ENCODE measurements at regions not wholly inside any gene's neighbourhood (a gene's known extent, or its start where the extent isn't known, plus 50 kb on each side); places are given as distances from the start of the nearest gene placed in this dataset.

DNA sequence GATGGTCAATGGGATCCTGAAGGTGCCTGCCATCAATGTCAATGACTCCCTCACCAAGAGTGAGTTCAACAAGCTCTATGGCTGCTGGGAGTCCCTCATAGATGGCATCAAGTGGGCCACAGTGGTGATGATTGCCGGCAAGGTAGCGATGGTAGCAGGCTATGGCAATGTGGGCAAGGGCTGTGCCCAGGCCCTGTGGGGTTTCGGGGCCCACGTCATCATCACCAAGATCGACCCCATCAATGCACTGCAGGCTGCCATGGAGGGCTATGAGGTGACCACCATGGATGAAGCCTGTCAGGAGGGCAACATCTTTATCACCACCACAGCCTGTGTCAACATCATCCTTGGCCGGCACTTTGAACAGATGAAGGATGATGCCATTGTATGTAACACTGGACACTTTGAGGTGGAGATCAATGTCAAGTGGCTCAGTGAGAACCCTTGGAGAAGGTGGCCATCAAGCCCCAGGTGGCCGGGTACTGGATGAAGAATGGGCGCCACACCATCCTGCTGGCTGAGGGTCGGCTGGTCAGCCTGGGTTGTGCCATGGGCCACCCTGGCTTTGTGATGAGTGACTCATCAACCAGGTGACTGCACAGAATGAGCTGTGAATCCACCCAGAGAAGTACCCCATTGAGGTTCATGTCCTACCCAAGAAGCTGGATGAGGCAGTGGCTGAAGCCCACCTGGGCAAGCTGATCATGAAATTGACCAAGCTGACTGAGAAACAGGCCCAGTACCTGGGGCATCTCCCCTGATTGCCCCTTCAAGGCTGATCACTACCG lies 63.0 kb upstream of the ANTXRL start:
- Histone ChIP-seq H3K4me1 (no peaks in the 10 kb centered on the region), H3K9me3 (no peaks in the 10 kb centered on the region), H3K4me3 (no peak overlapping the region), H3K36me3 (no peaks in the 10 kb centered on the region), H3K27me3 (peaks cover 5% of the 10 kb centered on the region), H3K27ac (no peak overlapping the region)
- WGBS, 2 donors (ENCODE audit: low coverage in 1 of 2): 83 to 100% methylated on average over 1 to 2 of the region's 10 CpGs
- ATAC-seq: no peak
- TF ChIP-seq EP300 (IDR thresholded peaks at IDR 0.05): no peak
- TF ChIP-seq POLR2AphosphoS5 (IDR thresholded peaks at IDR 0.05): no peak
- TF ChIP-seq, protein P1, sequence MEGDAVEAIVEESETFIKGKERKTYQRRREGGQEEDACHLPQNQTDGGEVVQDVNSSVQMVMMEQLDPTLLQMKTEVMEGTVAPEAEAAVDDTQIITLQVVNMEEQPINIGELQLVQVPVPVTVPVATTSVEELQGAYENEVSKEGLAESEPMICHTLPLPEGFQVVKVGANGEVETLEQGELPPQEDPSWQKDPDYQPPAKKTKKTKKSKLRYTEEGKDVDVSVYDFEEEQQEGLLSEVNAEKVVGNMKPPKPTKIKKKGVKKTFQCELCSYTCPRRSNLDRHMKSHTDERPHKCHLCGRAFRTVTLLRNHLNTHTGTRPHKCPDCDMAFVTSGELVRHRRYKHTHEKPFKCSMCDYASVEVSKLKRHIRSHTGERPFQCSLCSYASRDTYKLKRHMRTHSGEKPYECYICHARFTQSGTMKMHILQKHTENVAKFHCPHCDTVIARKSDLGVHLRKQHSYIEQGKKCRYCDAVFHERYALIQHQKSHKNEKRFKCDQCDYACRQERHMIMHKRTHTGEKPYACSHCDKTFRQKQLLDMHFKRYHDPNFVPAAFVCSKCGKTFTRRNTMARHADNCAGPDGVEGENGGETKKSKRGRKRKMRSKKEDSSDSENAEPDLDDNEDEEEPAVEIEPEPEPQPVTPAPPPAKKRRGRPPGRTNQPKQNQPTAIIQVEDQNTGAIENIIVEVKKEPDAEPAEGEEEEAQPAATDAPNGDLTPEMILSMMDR (IDR thresholded peaks at IDR 0.05): no peak
- TF ChIP-seq POLR2A (IDR thresholded peaks at IDR 0.05): no peak

DNA sequence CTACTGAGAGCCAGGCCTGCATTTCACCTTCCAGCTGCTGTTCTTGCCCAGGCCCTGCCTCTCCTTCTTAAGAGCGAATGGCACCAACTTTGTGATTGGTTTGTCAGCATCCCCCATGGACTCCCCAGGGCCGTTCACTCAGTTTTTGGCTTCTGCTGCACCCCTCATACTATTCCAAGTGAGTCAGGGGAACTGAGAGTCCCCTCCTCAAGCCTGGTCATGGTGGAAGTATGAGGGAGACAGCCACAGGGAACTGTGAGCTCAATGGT lies 62.4 kb upstream of the ANTXRL start:
- H3K4me3 ChIP-seq: no peak overlapping the region
- TF ChIP-seq POLR2A (IDR thresholded peaks at IDR 0.05) (no peak), POLR2AphosphoS5 (IDR thresholded peaks at IDR 0.05) (no peak), EP300 (IDR thresholded peaks at IDR 0.05) (no peak)
- TF ChIP-seq, protein P1 (IDR thresholded peaks at IDR 0.05): no peak
- H3K9me3 ChIP-seq: peaks cover 0 to under 1% (median 0%) of the 10 kb centered on the region in 3 donors
- no peaks in the 10 kb centered on the region for H3K4me1 ChIP-seq
- no peaks in the 10 kb centered on the region for H3K36me3 ChIP-seq
- H3K27ac ChIP-seq: no peak overlapping the region
- H3K27me3 ChIP-seq: peaks cover 5% of the 10 kb centered on the region
- 100% methylated on average over 2 of the region's 2 CpGs; no CpG with 5 or more reads in 1 of the 2 donors for WGBS, 2 donors (ENCODE audit: low coverage in 1 of 2)
- no peak for ATAC-seq

DNA sequence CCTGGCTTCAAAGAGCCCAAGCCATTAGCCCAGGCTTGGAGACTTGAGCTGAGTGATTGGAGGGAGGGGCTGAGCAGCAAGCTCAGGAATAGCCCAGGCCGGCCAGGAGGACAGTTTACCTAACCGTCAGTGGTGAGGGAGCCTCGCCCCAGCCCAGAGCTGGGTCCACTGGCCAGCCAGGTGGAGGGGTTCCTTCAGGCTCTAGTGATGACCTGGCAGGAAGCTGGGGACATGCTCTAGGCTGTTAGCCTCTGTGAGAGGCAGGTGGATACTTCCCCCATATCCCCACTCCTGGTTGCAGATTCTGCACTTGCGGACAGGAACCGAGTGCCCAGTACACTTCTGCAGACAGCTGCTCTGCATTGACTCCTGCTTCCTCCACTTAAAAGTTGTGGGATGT lies 61.2 kb upstream of the ANTXRL start:
- WGBS, 2 donors (ENCODE audit: low coverage in 1 of 2): 78% methylated on average over 2 of the region's 5 CpGs; no CpG with 5 or more reads in 1 of the 2 donors
- H3K27me3 ChIP-seq: peaks cover 5% of the 10 kb centered on the region
- H3K4me3 ChIP-seq: no peak overlapping the region
- H3K36me3 ChIP-seq: no peaks in the 10 kb centered on the region
- no peaks in the 10 kb centered on the region for H3K4me1 ChIP-seq
- no peak for TF ChIP-seq POLR2A (IDR thresholded peaks at IDR 0.05)
- no peak for TF ChIP-seq POLR2AphosphoS5 (IDR thresholded peaks at IDR 0.05)
- TF ChIP-seq EP300 (IDR thresholded peaks at IDR 0.05): no peak
- H3K27ac ChIP-seq: no peak overlapping the region
- H3K9me3 ChIP-seq: peaks cover 0 to 6% (median 0%) of the 10 kb centered on the region in 3 donors
- ATAC-seq: no peak

DNA sequence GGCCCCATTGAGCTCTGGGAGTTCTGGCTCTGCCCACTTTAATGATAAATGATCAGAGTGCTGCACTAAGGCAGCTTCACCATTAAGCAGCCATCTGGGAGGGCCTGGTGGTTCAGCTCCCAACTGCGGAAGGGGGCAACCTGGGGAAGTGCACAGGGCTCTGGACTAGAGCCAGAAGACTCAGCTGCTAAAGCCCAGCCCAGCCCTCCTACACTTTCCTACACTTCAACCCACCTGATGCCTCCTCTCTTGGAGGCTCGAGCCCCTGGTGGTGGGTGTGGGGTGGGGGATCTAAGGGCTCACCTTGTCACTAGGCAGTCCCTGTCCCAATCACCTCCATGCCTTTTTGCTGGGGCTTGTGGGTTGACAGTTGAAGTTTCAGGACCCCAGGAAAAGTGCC lies 60.6 kb upstream of the ANTXRL start:
- TF ChIP-seq, protein P1 (IDR thresholded peaks at IDR 0.05): no peak
- TF ChIP-seq POLR2AphosphoS5 (IDR thresholded peaks at IDR 0.05) (no peak), EP300 (IDR thresholded peaks at IDR 0.05) (no peak), POLR2A (IDR thresholded peaks at IDR 0.05) (no peak)
- H3K27ac ChIP-seq: no peak overlapping the region
- peaks cover 5% of the 10 kb centered on the region for H3K27me3 ChIP-seq
- no CpG with 5 or more reads among the region's 2 CpGs for WGBS, 2 donors (ENCODE audit: low coverage in 1 of 2)
- H3K4me1 ChIP-seq: no peaks in the 10 kb centered on the region
- H3K9me3 ChIP-seq: peaks cover 0 to 6% (median 0%) of the 10 kb centered on the region in 3 donors
- no peak for ATAC-seq
- H3K4me3 ChIP-seq: no peak overlapping the region
- H3K36me3 ChIP-seq: no peaks in the 10 kb centered on the region

DNA sequence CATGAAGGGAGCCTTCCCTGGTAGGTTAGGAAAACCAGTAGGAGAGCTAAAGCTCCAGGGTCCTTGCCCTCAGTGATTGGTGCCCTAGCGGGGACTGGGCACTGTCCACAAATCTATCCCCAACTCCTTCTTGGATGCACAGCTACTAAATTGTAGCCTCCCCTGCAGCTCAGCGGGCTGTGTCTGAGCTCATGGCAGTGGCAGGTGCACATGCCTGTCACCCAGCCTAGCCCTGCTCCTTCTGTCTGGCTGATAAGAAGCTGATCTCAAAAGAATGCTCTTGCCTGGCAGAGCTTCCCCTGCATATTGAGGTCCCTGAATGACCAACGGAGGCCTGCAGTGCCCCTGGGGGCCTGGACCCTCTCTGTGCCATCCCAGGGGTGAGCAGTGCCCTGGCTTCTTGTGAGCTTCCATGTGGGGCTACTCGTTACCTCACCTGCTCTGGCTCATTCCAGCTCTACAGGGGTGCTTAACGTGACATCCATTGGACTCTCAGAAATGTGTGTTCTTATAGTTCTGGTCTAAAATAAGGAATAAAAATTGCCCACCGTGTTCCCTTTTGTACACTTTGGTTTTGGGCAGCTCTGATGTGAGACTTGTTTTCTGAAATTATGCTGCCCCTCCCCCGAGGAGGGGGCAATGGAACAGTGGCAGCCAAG lies 59.8 kb upstream of the ANTXRL start:
- ATAC-seq: no peak
- Histone ChIP-seq H3K27ac (no peak overlapping the region), H3K4me1 (no peaks in the 10 kb centered on the region), H3K36me3 (no peaks in the 10 kb centered on the region), H3K27me3 (peaks cover 5% of the 10 kb centered on the region), H3K4me3 (no peak overlapping the region), H3K9me3 (peaks cover 0 to 6% (median 0%) of the 10 kb centered on the region in 3 donors)
- TF ChIP-seq, protein P1 (IDR thresholded peaks at IDR 0.05): no peak
- no peak for TF ChIP-seq POLR2A (IDR thresholded peaks at IDR 0.05)
- no peak for TF ChIP-seq EP300 (IDR thresholded peaks at IDR 0.05)
- no peak for TF ChIP-seq POLR2AphosphoS5 (IDR thresholded peaks at IDR 0.05)
- WGBS, 2 donors (ENCODE audit: low coverage in 1 of 2): 58% methylated on average over 4 of the region's 7 CpGs; no CpG with 5 or more reads in 1 of the 2 donors
